IMR-90 (cell line): ENCODE measurements at regions not wholly inside any gene's neighbourhood (a gene's known extent, or its start where the extent isn't known, plus 50 kb on each side); places are given as distances from the start of the nearest gene placed in this dataset.

Experiments
- ATAC-seq: fragments of 200-7000 bp; cut with Tn5 transposase; 2 replicates; pipeline ENCODE4 v1.9.1; 2020; ENCODE audit warnings: low read depth, mild to moderate bottlenecking, moderate library complexity
- BruUV-seq: library from RNA; stranded (reverse); fragments of 400-500 nt; replicated peaks from 2 replicates; lab custom pipeline; 2021; lab: Mats Ljungman, UMichigan
- CTCF ChIA-PET: fragments of 300-600 bp; formaldehyde crosslinking; extraction: SDS; loops from one replicate; lab custom pipeline; 2021; ENCODE audit warnings: antibody characterized with exemption; lab: Yijun Ruan, JAX
- POLR2A ChIA-PET: fragments of 300-600 bp; sonication (Branson Sonifier 250); formaldehyde crosslinking; loops from one replicate; lab custom pipeline; 2022; ENCODE audit warnings: antibody characterized with exemption; ENCODE audit not compliant: unreplicated experiment; lab: Charles Lee
- DNase-seq: peaks from one replicate; pipeline ENCODE4 v3.0.0; 2013
- H2AFZ ChIP-seq: replicated peaks from 2 replicates; pipeline ENCODE3; 2013; ENCODE audit warnings: low read length, mild to moderate bottlenecking; ENCODE audit not compliant: poor library complexity
- H2AK5ac ChIP-seq: 2 replicates; pipeline ENCODE4 v1.6.1; 2013; ENCODE audit warnings: low read depth, low read length, inconsistent platforms
- H2AK9ac ChIP-seq: replicated peaks from 2 replicates; pipeline ENCODE3; 2013; ENCODE audit warnings: mild to moderate bottlenecking, low read depth, low read length, moderate library complexity; ENCODE audit not compliant: poor library complexity
- H2BK120ac ChIP-seq: 2 replicates; pipeline ENCODE4 v1.6.1; 2013; ENCODE audit warnings: low read depth, low read length, inconsistent platforms
- H2BK15ac ChIP-seq: 3 replicates; pipeline ENCODE4 v1.6.1; 2013; ENCODE audit warnings: low read depth, low read length, inconsistent platforms
- H2BK20ac ChIP-seq: 2 replicates; pipeline ENCODE4 v1.6.1; 2013; ENCODE audit warnings: low read depth, mild to moderate bottlenecking, inconsistent platforms, low read length, moderate library complexity
- H2BK5ac ChIP-seq: 2 replicates; pipeline ENCODE4 v1.6.1; 2013; ENCODE audit warnings: mild to moderate bottlenecking, low read depth, low read length, inconsistent platforms; ENCODE audit not compliant: poor library complexity, severe bottlenecking
- H3K14ac ChIP-seq: replicated peaks from 2 replicates; pipeline ENCODE4 v1.6.1; 2013; ENCODE audit warnings: low read depth, low read length, inconsistent platforms
- H3K18ac ChIP-seq: 2 replicates; pipeline ENCODE4 v1.6.1; 2013; ENCODE audit warnings: low read depth, low read length, control low read depth
- H3K23ac ChIP-seq: 2 replicates; pipeline ENCODE4 v1.6.1; 2013; ENCODE audit warnings: low read depth, low read length, inconsistent platforms
- H3K27ac ChIP-seq: 2 replicates; pipeline ENCODE4 v1.5.1; 2013; ENCODE audit warnings: mild to moderate bottlenecking, control low read depth, low read length; ENCODE audit not compliant: insufficient read depth
- H3K27me3 ChIP-seq: 2 replicates; pipeline ENCODE4 v1.6.1; 2013; ENCODE audit warnings: low read length; ENCODE audit not compliant: control insufficient read depth, insufficient read depth
- H3K36me3 ChIP-seq: 2 replicates; pipeline ENCODE4 v1.6.1; 2013; ENCODE audit warnings: low read length, mixed read lengths; ENCODE audit not compliant: control insufficient read depth, insufficient read depth
- H3K4ac ChIP-seq: 2 replicates; pipeline ENCODE4 v1.6.1; 2013; ENCODE audit warnings: low read depth, low read length, inconsistent platforms
- H3K4me1 ChIP-seq: 2 replicates; pipeline ENCODE4 v1.6.1; 2013; ENCODE audit warnings: low read length, mixed read lengths; ENCODE audit not compliant: control insufficient read depth, insufficient read depth
- H3K4me2 ChIP-seq: 2 replicates; pipeline ENCODE4 v1.6.1; 2013; ENCODE audit warnings: low read depth, mild to moderate bottlenecking, control low read depth, low read length, moderate library complexity
- H3K4me3 ChIP-seq: 2 replicates; pipeline ENCODE4 v1.5.1; 2013; ENCODE audit warnings: low read depth, mild to moderate bottlenecking, control low read depth, low read length, moderate library complexity; ENCODE audit not compliant: insufficient read depth
- H3K56ac ChIP-seq: 2 replicates; pipeline ENCODE4 v1.6.1; 2013; ENCODE audit warnings: low read length, inconsistent platforms; ENCODE audit not compliant: insufficient read depth; ENCODE audit errors: extremely low read depth
- H3K79me1 ChIP-seq, 2 experiments: 2 replicates each; pipeline ENCODE4 v1.6.1; 2013; ENCODE audit warnings: low read length in 2 of 2, inconsistent platforms in 1 of 2, low read depth in 1 of 2
- H3K9ac ChIP-seq: 2 replicates; pipeline ENCODE4 v1.6.1; 2013; ENCODE audit warnings: low read depth, low read length, control low read depth
- H3K9me1 ChIP-seq: 2 replicates; pipeline ENCODE4 v1.6.1; 2013; ENCODE audit warnings: low read length, inconsistent platforms; ENCODE audit not compliant: insufficient read depth
- H3K9me3 ChIP-seq: 2 replicates; pipeline ENCODE4 v1.6.1; 2013; ENCODE audit warnings: low read length; ENCODE audit not compliant: control insufficient read depth, insufficient read depth
- H4K20me1 ChIP-seq: 2 replicates; pipeline ENCODE4 v1.6.1; 2013; ENCODE audit warnings: low read length, inconsistent platforms; ENCODE audit not compliant: insufficient read depth
- H4K5ac ChIP-seq: 2 replicates; pipeline ENCODE4 v1.6.1; 2013; ENCODE audit warnings: mild to moderate bottlenecking, low read depth, low read length, control low read depth
- H4K8ac ChIP-seq, 2 experiments: 2 replicates each; pipeline ENCODE4 v1.6.1; 2013; ENCODE audit warnings: low read depth in 2 of 2, low read length in 2 of 2, control low read depth in 1 of 2, inconsistent platforms in 1 of 2
- H4K91ac ChIP-seq: 2 replicates; pipeline ENCODE4 v1.6.1; 2013; ENCODE audit warnings: low read depth, low read length, inconsistent platforms; ENCODE audit not compliant: insufficient read depth
- BHLHE40 ChIP-seq: fragments of 150-350 bp; IDR thresholded peaks from 2 replicates; pipeline ENCODE4 v1.6.1; 2016; ENCODE audit warnings: mild to moderate bottlenecking, low read depth, low read length
- CEBPB ChIP-seq: IDR thresholded peaks from 2 replicates; pipeline ENCODE4 v1.6.1; 2012; ENCODE audit warnings: low read depth, low read length, improper control_type of control experiment
- CHD1 ChIP-seq: IDR thresholded peaks from 2 replicates; pipeline ENCODE4 v1.6.1; 2012; ENCODE audit warnings: low read depth, low read length, improper control_type of control experiment
- CTCF ChIP-seq: conservative IDR thresholded peaks from 2 replicates; pipeline ENCODE4 v1.5.1; 2012; ENCODE audit warnings: mild to moderate bottlenecking, low read depth, low read length, improper control_type of control experiment
- ELK1 ChIP-seq: fragments of 150-350 bp; IDR thresholded peaks from 2 replicates; pipeline ENCODE4 v1.6.1; 2016; ENCODE audit warnings: low read depth, mild to moderate bottlenecking, low read length, moderate library complexity, borderline replicate concordance
- FOS ChIP-seq: fragments of 150-350 bp; IDR thresholded peaks from 2 replicates; pipeline ENCODE4 v1.6.1; 2016; ENCODE audit warnings: low read depth, low read length
- MAFK ChIP-seq: IDR thresholded peaks from 2 replicates; pipeline ENCODE4 v1.6.1; 2012; ENCODE audit warnings: low read depth, low read length, improper control_type of control experiment
- MAZ ChIP-seq: IDR thresholded peaks from 2 replicates; pipeline ENCODE4 v1.6.1; 2012; ENCODE audit warnings: low read depth, mild to moderate bottlenecking, low read length, improper control_type of control experiment, moderate library complexity, borderline replicate concordance
- NFE2L2 ChIP-seq: fragments of 150-350 bp; IDR thresholded peaks from 2 replicates; pipeline ENCODE4 v1.6.1; 2016; ENCODE audit warnings: low read depth, mild to moderate bottlenecking, low read length
- POLR2A ChIP-seq: IDR thresholded peaks from 2 replicates; pipeline ENCODE4 v1.6.1; 2012; ENCODE audit warnings: mild to moderate bottlenecking, low read depth, low read length
- RAD21 ChIP-seq: IDR thresholded peaks from 2 replicates; pipeline ENCODE4 v1.6.1; 2012; ENCODE audit warnings: low read length, improper control_type of control experiment
- RCOR1 ChIP-seq: IDR thresholded peaks from 2 replicates; pipeline ENCODE4 v1.6.1; 2012; ENCODE audit warnings: mild to moderate bottlenecking, low read length, improper control_type of control experiment; ENCODE audit not compliant: insufficient replicate concordance
- RFX5 ChIP-seq: IDR thresholded peaks from 2 replicates; pipeline ENCODE4 v1.8.0; 2012; ENCODE audit warnings: low read depth, mild to moderate bottlenecking, low read length, moderate library complexity
- USF2 ChIP-seq: fragments of 150-350 bp; IDR thresholded peaks from 2 replicates; pipeline ENCODE4 v1.6.1; 2017; ENCODE audit warnings: mild to moderate bottlenecking, antibody characterized with exemption, low read length, low read depth
- WGBS, 2 experiments: methylation state at CpG; one replicate each; pipeline versions ENCODE4 v1.1.5 to v1.1.7; 2013; ENCODE audit warnings: missing lambda C conversion rate in 2 of 2; ENCODE audit not compliant: insufficient read length in 1 of 2; ENCODE audit errors: extremely low coverage in 2 of 2; 5-methylcytosine and 5-hydroxymethylcytosine counted together
- dilution Hi-C: fragments of 300-500 bp; cut with HindIII; formaldehyde crosslinking; loops from one replicate; pipeline ENCODE4 v1.14.3; 2018; ENCODE audit warnings: low sequenced_read_pairs; ENCODE audit not compliant: unreplicated experiment
- in situ Hi-C: fragments of 300-500 bp; cut with MboI; formaldehyde crosslinking; loops from 3 replicates; pipeline ENCODE4 v1.14.3; 2019; ENCODE audit warnings: low sequenced_read_pairs, inconsistent platforms, mixed read lengths
- intact Hi-C: fragments of 100-400 bp; cut with micrococcal nuclease; formaldehyde crosslinking; loops from 2 replicates; pipeline ENCODE4 v1.10.0; 2022

GRCh38 chr15:98536976-98537375, 111.4 kb upstream of the IGF1R start:
- in situ Hi-C loops (no loop called here), intact Hi-C loops (no loop called here), dilution Hi-C loops (no loop called here)
- Histone ChIP-seq H2BK120ac (no peak overlapping the region), H3K4me1 (no peaks in the 10 kb centered on the region), H4K8ac (no peak overlapping the region), H3K27ac (no peak overlapping the region), H3K4me2 (no peak overlapping the region), H3K9me3 (no peaks in the 10 kb centered on the region), H3K18ac (no peak overlapping the region), H2BK15ac (no peak overlapping the region), H3K79me1 (no peaks in the 10 kb centered on the region), H2AK5ac (no peak overlapping the region), H3K56ac (no peak overlapping the region), H3K14ac (no peak overlapping the region), H2BK5ac (no peak overlapping the region), H3K9ac (no peak overlapping the region), H3K36me3 (no peaks in the 10 kb centered on the region), H2BK20ac (no peak overlapping the region), H3K9me1 (no peaks in the 10 kb centered on the region), H3K23ac (no peak overlapping the region), H3K4ac (no peak overlapping the region), H4K91ac (no peak overlapping the region), H3K4me3 (no peak overlapping the region), H2AK9ac (no peak overlapping the region), H4K5ac (no peak overlapping the region; the same call in 1 of the 2 replicates), H2AFZ (no peak overlapping the region), H3K27me3 (peaks cover 18% of the 10 kb centered on the region), H4K20me1 (no peaks in the 10 kb centered on the region)
- BruUV-seq = no TSS peak
- ChIA-PET CTCF (interaction anchor here (0.6 kb wide), 1 partner anchor 128 kb away, joined by 3 read pairs; no protein-coding TSS in a partner anchor), POLR2A (no interaction called here)
- DNase-seq (no peak), ATAC-seq (no peak)
- TF ChIP-seq POLR2A (no peak), USF2 (no peak), RFX5 (no peak), RCOR1 (no peak), FOS (no peak), ELK1 (no peak), NFE2L2 (no peak), CEBPB (no peak), MAZ (no peak), RAD21 (no peak), CHD1 (no peak), CTCF (no peak), BHLHE40 (no peak), MAFK (no peak)
- no CpG with 5 or more reads among the region's 2 CpGs for WGBS, 2 experiments
